Esophagus muscularis mucosa (tissue), 3 donors: ENCODE measurements at regions not wholly inside any gene's neighbourhood (a gene's known extent, or its start where the extent isn't known, plus 50 kb on each side); places are given as distances from the start of the nearest gene placed in this dataset.

Experiments used
- CTCF ChIP-seq, 3 experiments: fragments of 200-600 bp in 2 of 3; fragments of 450-650 bp in 1 of 3; sonication (generic) in 2 of 3; IDR thresholded peaks; one replicate each; pipeline ENCODE4 v1.5.1; 2017 to 2019; ENCODE audit warnings: antibody characterized with exemption in 3 of 3, mild to moderate bottlenecking in 2 of 3, moderate library complexity in 1 of 3
- POLR2AphosphoS5 ChIP-seq, 2 donors: sonication (generic); formaldehyde crosslinking; IDR thresholded peaks; one replicate each; pipeline ENCODE4 v1.6.1; 2017; ENCODE audit warnings: antibody characterized with exemption in 2 of 2

GRCh38 chr4:15349531-15349935, 78.3 kb upstream of the C1QTNF7 start:
- no peak for TF ChIP-seq CTCF (IDR thresholded peaks at IDR 0.05)
- TF ChIP-seq POLR2AphosphoS5 (IDR thresholded peaks at IDR 0.05): no peak
